ENCODE measurements at regions not wholly inside any gene's neighbourhood (a gene's known extent, or its start where the extent isn't known, plus 50 kb on each side); places are given as distances from the start of the nearest gene placed in this dataset.
"Not testable (repeated sequence)": the region's sequence is repeated elsewhere in the genome, so short reads cannot be mapped to it uniquely, and the experiment has no call there.

DNA sequence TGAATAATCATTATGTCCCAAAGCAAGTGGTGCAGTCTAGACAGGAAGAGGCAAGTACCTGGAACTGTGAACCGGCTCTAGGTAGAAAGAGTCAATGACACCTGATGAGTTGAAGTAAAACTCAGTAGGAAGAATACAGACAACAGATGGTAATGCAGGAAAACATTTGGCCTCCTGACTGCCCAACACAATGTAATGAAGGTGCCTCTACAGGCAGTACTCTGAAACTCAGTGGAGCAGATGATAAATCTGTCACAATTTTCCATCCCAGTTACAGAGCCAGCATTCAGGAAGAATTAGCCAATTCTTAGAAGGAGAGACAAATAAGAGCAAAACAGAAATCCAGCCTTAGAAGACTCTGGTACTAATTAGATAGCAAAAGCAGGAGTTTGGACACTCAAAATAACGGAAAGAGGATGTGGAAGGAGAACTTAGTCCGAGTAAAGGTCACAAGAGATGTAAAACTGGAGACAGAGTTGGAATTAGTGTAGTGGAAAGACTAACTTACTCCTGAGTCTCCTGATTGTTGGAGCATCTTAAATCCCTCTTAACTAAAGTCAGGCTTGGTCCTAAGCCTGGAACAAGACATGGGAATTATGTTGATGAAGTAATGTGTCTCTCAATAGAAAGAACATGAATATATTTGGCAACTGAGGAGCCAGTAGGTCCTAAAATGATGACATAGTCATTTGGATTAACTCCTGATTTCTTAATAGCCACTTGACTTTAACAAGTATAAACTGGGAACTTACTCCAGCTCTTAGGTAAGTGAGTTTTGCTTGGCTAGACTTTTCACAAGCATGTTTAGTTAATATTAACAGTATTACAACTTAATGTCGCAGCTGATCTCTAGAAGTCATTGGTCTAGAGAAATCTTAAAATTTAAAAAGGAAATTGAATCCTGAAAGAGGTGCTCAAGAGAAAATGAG lies 457.3 kb upstream of the MIR17HG start:
- Histone ChIP-seq H3K4me1 (ENCODE audit: insufficient read depth, low read length) (no peaks in the 10 kb centered on the region), H4K20me1 (ENCODE audit: insufficient read depth, low read length) (no peaks in the 10 kb centered on the region), H3K9me3 (ENCODE audit: low read depth, low read length) (no peaks in the 10 kb centered on the region), H3K79me2 (ENCODE audit: insufficient read depth, low read length) (no peaks in the 10 kb centered on the region), H3K4me2 (ENCODE audit: insufficient read depth, low read length) (no peak overlapping the region), H3K27ac (ENCODE audit: low read depth, low read length) (no peak overlapping the region), H3K4me3 (ENCODE audit: insufficient read depth, low read length) (no peak overlapping the region), H3K27me3 (ENCODE audit: insufficient read depth, low read length) (no peaks in the 10 kb centered on the region), H2AFZ (ENCODE audit: low read length) (no peak overlapping the region), H3K36me3 (ENCODE audit: insufficient read depth, low read length) (no peaks in the 10 kb centered on the region)
- DNase-seq (ENCODE audit: insufficient read length, low spot score, missing footprints): no peak
- TF ChIP-seq, protein P1, sequence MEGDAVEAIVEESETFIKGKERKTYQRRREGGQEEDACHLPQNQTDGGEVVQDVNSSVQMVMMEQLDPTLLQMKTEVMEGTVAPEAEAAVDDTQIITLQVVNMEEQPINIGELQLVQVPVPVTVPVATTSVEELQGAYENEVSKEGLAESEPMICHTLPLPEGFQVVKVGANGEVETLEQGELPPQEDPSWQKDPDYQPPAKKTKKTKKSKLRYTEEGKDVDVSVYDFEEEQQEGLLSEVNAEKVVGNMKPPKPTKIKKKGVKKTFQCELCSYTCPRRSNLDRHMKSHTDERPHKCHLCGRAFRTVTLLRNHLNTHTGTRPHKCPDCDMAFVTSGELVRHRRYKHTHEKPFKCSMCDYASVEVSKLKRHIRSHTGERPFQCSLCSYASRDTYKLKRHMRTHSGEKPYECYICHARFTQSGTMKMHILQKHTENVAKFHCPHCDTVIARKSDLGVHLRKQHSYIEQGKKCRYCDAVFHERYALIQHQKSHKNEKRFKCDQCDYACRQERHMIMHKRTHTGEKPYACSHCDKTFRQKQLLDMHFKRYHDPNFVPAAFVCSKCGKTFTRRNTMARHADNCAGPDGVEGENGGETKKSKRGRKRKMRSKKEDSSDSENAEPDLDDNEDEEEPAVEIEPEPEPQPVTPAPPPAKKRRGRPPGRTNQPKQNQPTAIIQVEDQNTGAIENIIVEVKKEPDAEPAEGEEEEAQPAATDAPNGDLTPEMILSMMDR (IDR thresholded peaks at IDR 0.05; ENCODE audit: extremely low read depth, low read depth, low read length): no peak

DNA sequence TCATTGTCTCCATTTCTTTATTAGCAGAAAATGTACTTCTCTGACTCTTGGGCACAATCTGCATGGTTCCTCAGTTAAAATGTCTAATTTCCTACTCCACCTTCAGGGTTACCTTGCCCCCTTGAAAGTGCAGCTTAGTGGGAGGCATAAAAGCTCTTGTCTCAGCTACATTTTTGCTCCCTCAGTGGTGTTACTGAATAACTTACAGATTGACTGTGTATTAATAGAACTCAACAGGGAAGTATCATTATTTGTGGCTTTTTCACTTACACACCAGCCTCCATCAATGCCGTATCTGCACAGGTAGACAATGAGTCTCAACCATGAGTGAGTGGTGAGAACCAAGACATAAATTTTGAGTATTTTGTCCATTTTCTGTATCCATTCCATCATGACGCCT lies 456.2 kb upstream of the MIR17HG start:
- TF ChIP-seq, protein P1 (IDR thresholded peaks at IDR 0.05; ENCODE audit: extremely low read depth, low read depth, low read length): no peak
- H4K20me1 ChIP-seq (ENCODE audit: insufficient read depth, low read length): no peaks in the 10 kb centered on the region
- H3K27me3 ChIP-seq (ENCODE audit: insufficient read depth, low read length): no peaks in the 10 kb centered on the region
- H3K4me2 ChIP-seq (ENCODE audit: insufficient read depth, low read length): no peak overlapping the region
- no peak for DNase-seq (ENCODE audit: insufficient read length, low spot score, missing footprints)
- no peaks in the 10 kb centered on the region for H3K79me2 ChIP-seq (ENCODE audit: insufficient read depth, low read length)
- H3K36me3 ChIP-seq (ENCODE audit: insufficient read depth, low read length): no peaks in the 10 kb centered on the region
- H3K27ac ChIP-seq (ENCODE audit: low read depth, low read length): no peak overlapping the region
- no peaks in the 10 kb centered on the region for H3K4me1 ChIP-seq (ENCODE audit: insufficient read depth, low read length)
- H2AFZ ChIP-seq (ENCODE audit: low read length): no peak overlapping the region
- no peaks in the 10 kb centered on the region for H3K9me3 ChIP-seq (ENCODE audit: low read depth, low read length)
- no peak overlapping the region for H3K4me3 ChIP-seq (ENCODE audit: insufficient read depth, low read length)

DNA sequence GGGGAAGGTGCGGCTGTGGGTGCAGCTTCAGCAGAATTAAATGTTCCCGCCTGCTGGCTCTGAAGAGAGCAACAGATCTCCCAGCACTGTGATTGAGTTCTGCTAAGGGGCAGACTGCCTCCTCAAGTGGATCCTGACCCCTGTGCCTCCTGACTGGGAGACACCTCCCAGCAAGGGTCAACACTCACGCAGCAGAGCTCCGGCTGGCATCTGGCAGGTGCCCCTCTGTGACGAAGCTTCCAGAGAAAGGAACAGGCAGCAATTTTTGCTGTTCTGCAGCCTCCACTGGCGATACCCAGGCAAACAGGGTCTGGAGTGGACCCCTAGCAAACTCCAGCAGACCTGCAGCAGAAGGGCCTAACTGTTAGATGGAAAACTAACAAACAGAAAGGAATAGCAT lies 454.3 kb upstream of the MIR17HG start:
- not testable (repeated sequence) for H3K4me3 ChIP-seq (ENCODE audit: insufficient read depth, low read length); H3K9me3 ChIP-seq (ENCODE audit: low read depth, low read length); H3K4me2 ChIP-seq (ENCODE audit: insufficient read depth, low read length); H3K36me3 ChIP-seq (ENCODE audit: insufficient read depth, low read length); H3K79me2 ChIP-seq (ENCODE audit: insufficient read depth, low read length); H2AFZ ChIP-seq (ENCODE audit: low read length); H3K27ac ChIP-seq (ENCODE audit: low read depth, low read length); DNase-seq (ENCODE audit: insufficient read length, low spot score, missing footprints); H3K27me3 ChIP-seq (ENCODE audit: insufficient read depth, low read length); H3K4me1 ChIP-seq (ENCODE audit: insufficient read depth, low read length); H4K20me1 ChIP-seq (ENCODE audit: insufficient read depth, low read length)

DNA sequence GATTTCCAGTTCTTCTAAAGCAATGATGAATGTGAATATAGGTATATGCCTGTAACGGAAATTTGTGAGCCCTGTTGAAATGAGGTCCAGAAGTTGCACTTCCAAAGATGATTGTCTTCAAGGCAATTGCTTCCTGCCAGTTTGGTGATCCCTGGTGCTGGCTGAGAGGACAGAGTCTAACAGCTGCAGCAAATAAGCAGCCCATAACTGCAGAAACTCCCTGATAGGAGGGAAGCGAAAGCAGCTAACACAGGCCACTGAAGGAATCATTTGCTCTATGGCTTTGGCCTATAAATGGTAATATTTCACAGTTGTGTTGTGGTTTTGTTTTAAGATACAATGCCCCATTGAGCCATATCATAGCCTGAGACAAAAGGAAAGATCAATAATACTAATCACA lies 451.5 kb upstream of the MIR17HG start:
- DNase-seq (ENCODE audit: insufficient read length, low spot score, missing footprints): no peak
- H3K79me2 ChIP-seq (ENCODE audit: insufficient read depth, low read length): no peaks in the 10 kb centered on the region
- H4K20me1 ChIP-seq (ENCODE audit: insufficient read depth, low read length): no peaks in the 10 kb centered on the region
- H2AFZ ChIP-seq (ENCODE audit: low read length): no peak overlapping the region
- H3K27me3 ChIP-seq (ENCODE audit: insufficient read depth, low read length): no peaks in the 10 kb centered on the region
- no peaks in the 10 kb centered on the region for H3K4me1 ChIP-seq (ENCODE audit: insufficient read depth, low read length)
- H3K4me2 ChIP-seq (ENCODE audit: insufficient read depth, low read length): no peak overlapping the region
- H3K27ac ChIP-seq (ENCODE audit: low read depth, low read length): no peak overlapping the region
- no peaks in the 10 kb centered on the region for H3K36me3 ChIP-seq (ENCODE audit: insufficient read depth, low read length)
- no peaks in the 10 kb centered on the region for H3K9me3 ChIP-seq (ENCODE audit: low read depth, low read length)
- no peak overlapping the region for H3K4me3 ChIP-seq (ENCODE audit: insufficient read depth, low read length)
- TF ChIP-seq, protein P1 (IDR thresholded peaks at IDR 0.05; ENCODE audit: extremely low read depth, low read depth, low read length): no peak

Measured in osteoblast (primary cell).